ENCODE measurements at regions not wholly inside any gene's neighbourhood (a gene's known extent, or its start where the extent isn't known, plus 50 kb on each side); places are given as distances from the start of the nearest gene placed in this dataset.

- TF ChIP-seq EZH2 (IDR thresholded peaks at IDR 0.05; ENCODE audit: insufficient read depth, poor library complexity, severe bottlenecking), result no peak
- no peak for TF ChIP-seq EZH2phosphoT487 (IDR thresholded peaks at IDR 0.05; ENCODE audit: insufficient read depth, low read depth)
Observed at GRCh38 chr6:139447656-139447975, 73.2 kb upstream of the CITED2 start.

All from GM23248 (cell line).